GM12878 (cell line): ENCODE measurements at regions not wholly inside any gene's neighbourhood (a gene's known extent, or its start where the extent isn't known, plus 50 kb on each side); places are given as distances from the start of the nearest gene placed in this dataset.

Source experiments
- ATAC-seq: fragments of 200-7000 bp; cut with Tn5 transposase; 3 replicates; pipeline ENCODE4 v1.9.1; 2020; ENCODE audit warnings: mild to moderate bottlenecking, moderate library complexity
- BruUV-seq: library from RNA; stranded (reverse); fragments of 400-500 nt; replicated peaks from 2 replicates; lab custom pipeline; 2021; lab: Mats Ljungman, UMichigan
- CTCF ChIA-PET: fragments of 300-600 bp; sonication (Branson Sonifier 250); formaldehyde crosslinking; extraction: SDS; loops from one replicate; lab custom pipeline; 2021; ENCODE audit warnings: inconsistent platforms; lab: Yijun Ruan, JAX
- POLR2A ChIA-PET: fragments of 350-600 bp; formaldehyde crosslinking; extraction: SDS; loops from one replicate; lab custom pipeline; 2021; ENCODE audit warnings: inconsistent platforms; lab: Charles Lee
- RAD21 ChIA-PET: fragments of 300-600 bp; sonication (Branson Sonifier 250); formaldehyde crosslinking; loops from one replicate; lab custom pipeline; 2023; ENCODE audit warnings: antibody characterized with exemption; ENCODE audit not compliant: unreplicated experiment; lab: Charles Lee
- SMC1A ChIA-PET: fragments of 300-600 bp; sonication (Branson Sonifier 250); formaldehyde crosslinking; loops from one replicate; lab custom pipeline; 2023; ENCODE audit not compliant: unreplicated experiment, uncharacterized antibody; lab: Charles Lee
- DNase-seq: peaks from one replicate; pipeline ENCODE4 v3.0.0-alpha.2; 2011; ENCODE audit warnings: low read depth, low spot score
- FAIRE-seq: peaks from 3 replicates; lab custom pipeline; 2011; peaks lifted over from hg19 to GRCh38; lab: Jason Lieb, UNC
- H2AFZ ChIP-seq: 2 replicates; pipeline ENCODE4 v1.6.0; 2011; ENCODE audit warnings: low read depth, low read length, control low read depth; ENCODE audit not compliant: control insufficient read depth
- H3K27ac ChIP-seq: 2 replicates; pipeline ENCODE4 v1.5.1; 2011; ENCODE audit warnings: control low read depth; ENCODE audit not compliant: control insufficient read depth, insufficient read depth
- H3K27me3 ChIP-seq, 2 experiments: replicated peaks in 1 of 2; 2 replicates each; pipeline versions ENCODE4 v1.6.0 to v1.6.1; 2011; ENCODE audit warnings: low read length in 1 of 2; ENCODE audit not compliant: control insufficient read depth in 2 of 2, insufficient read depth in 2 of 2
- H3K36me3 ChIP-seq, 2 experiments: 2 replicates each; pipeline ENCODE4 v1.5.1; 2011; ENCODE audit warnings: low read length in 1 of 2; ENCODE audit not compliant: control insufficient read depth in 2 of 2, insufficient read depth in 2 of 2
- H3K4me1 ChIP-seq: 2 replicates; pipeline ENCODE4 v1.6.1; 2011; ENCODE audit warnings: mild to moderate bottlenecking, low read length, moderate library complexity, mixed read lengths; ENCODE audit not compliant: control insufficient read depth, insufficient read depth
- H3K4me2 ChIP-seq: 2 replicates; pipeline ENCODE4 v1.6.0; 2011; ENCODE audit warnings: control low read depth; ENCODE audit not compliant: control insufficient read depth, insufficient read depth
- H3K4me3 ChIP-seq: fragments of 200-600 bp; sonication (generic); 2 replicates; pipeline ENCODE4 v1.5.1; 2016
- H3K79me2 ChIP-seq: 2 replicates; pipeline ENCODE4 v1.6.0; 2011; ENCODE audit warnings: low read length; ENCODE audit not compliant: control insufficient read depth, insufficient read depth
- H3K9ac ChIP-seq: 2 replicates; pipeline ENCODE4 v1.8.0; 2011; ENCODE audit warnings: low read length, control low read depth, mixed read lengths; ENCODE audit not compliant: control insufficient read depth, insufficient read depth
- H3K9me3 ChIP-seq: replicated peaks from 3 replicates; pipeline ENCODE4 v1.5.1; 2011; ENCODE audit warnings: mild to moderate bottlenecking, low read length; ENCODE audit not compliant: control insufficient read depth, insufficient read depth
- H4K20me1 ChIP-seq: 2 replicates; pipeline ENCODE4 v1.6.0; 2011; ENCODE audit not compliant: control insufficient read depth, insufficient read depth
- CBX5 ChIP-seq: sonication (generic); IDR thresholded peaks from 2 replicates; pipeline ENCODE4 v1.6.1; 2016; ENCODE audit warnings: low read depth, moderate library complexity, mild to moderate bottlenecking, inconsistent platforms
- ESRRA ChIP-seq: IDR thresholded peaks from 2 replicates; pipeline ENCODE4 v1.6.1; 2012; ENCODE audit warnings: mild to moderate bottlenecking, low read length, improper control_type of control experiment
- GABPA ChIP-seq: IDR thresholded peaks from 2 replicates; pipeline ENCODE4 v1.6.1; 2014; ENCODE audit warnings: antibody characterized with exemption, low read depth, mild to moderate bottlenecking, inconsistent platforms
- JUND ChIP-seq: IDR thresholded peaks from 2 replicates; pipeline ENCODE4 v1.6.1; 2012; ENCODE audit warnings: low read depth, mild to moderate bottlenecking, low read length, improper control_type of control experiment, moderate library complexity
- NRF1 ChIP-seq: conservative IDR thresholded peaks from 2 replicates; pipeline ENCODE4 v1.6.1; 2011; ENCODE audit warnings: mild to moderate bottlenecking, low read depth, low read length, improper control_type of control experiment
- PAX8 ChIP-seq: fragments of 450-650 bp; IDR thresholded peaks from 2 replicates; pipeline ENCODE4 v1.6.1; 2017; ENCODE audit warnings: mild to moderate bottlenecking, moderate library complexity
- RBBP5 ChIP-seq: fragments of 200-600 bp; sonication (generic); conservative IDR thresholded peaks from 2 replicates; pipeline ENCODE4 v1.6.1; 2016
- RFX5 ChIP-seq: IDR thresholded peaks from 2 replicates; pipeline ENCODE4 v1.6.1; 2011; ENCODE audit warnings: low read depth, low read length, improper control_type of control experiment
- STAT1 ChIP-seq: fragments of 450-650 bp; conservative IDR thresholded peaks from 2 replicates; pipeline ENCODE4 v1.6.1; 2014; ENCODE audit warnings: antibody characterized with exemption, mild to moderate bottlenecking
- TAF1 ChIP-seq: IDR thresholded peaks from 2 replicates; pipeline ENCODE4 v1.6.1; 2011; ENCODE audit warnings: mild to moderate bottlenecking, low read depth, low read length, borderline replicate concordance
- YY1 ChIP-seq: IDR thresholded peaks from 2 replicates; pipeline ENCODE4 v1.6.1; 2011; ENCODE audit warnings: low read depth, mild to moderate bottlenecking, low read length
- WGBS: methylation state at CpG from one replicate; pipeline ENCODE4 v1.1.6; 2016; ENCODE audit warnings: low lambda C conversion rate; ENCODE audit not compliant: insufficient replicate concordance, insufficient coverage; ENCODE audit errors: missing lambda C conversion rate; 5-methylcytosine and 5-hydroxymethylcytosine counted together
- in situ Hi-C: fragments of 300-500 bp; cut with MboI; formaldehyde crosslinking; loops from 9 replicates; pipeline ENCODE4 v1.14.3; 2018; ENCODE audit warnings: mixed read lengths
- intact Hi-C: fragments of 100-400 bp; cut with micrococcal nuclease; formaldehyde crosslinking; loops from one replicate; pipeline ENCODE4 v1.14.2; 2022; ENCODE audit not compliant: unreplicated experiment
- TF ChIP-seq, protein P1 (sequence below): fragments of 450-650 bp; IDR thresholded peaks from 2 replicates; pipeline ENCODE4 v1.6.1; 2017; ENCODE audit warnings: mild to moderate bottlenecking
- TF ChIP-seq, protein P2 (sequence below): fragments of 450-650 bp; IDR thresholded peaks from 2 replicates; pipeline ENCODE4 v1.6.1; 2017; ENCODE audit warnings: antibody characterized with exemption, mild to moderate bottlenecking, moderate library complexity
- TF ChIP-seq, protein P3 (sequence below): fragments of 450-650 bp; IDR thresholded peaks from 2 replicates; pipeline ENCODE4 v1.6.1; 2018; ENCODE audit warnings: borderline replicate concordance, mild to moderate bottlenecking; ENCODE audit not compliant: partially characterized antibody
- TF ChIP-seq, protein P4 (sequence below): IDR thresholded peaks from 2 replicates; pipeline ENCODE4 v1.6.1; 2011; ENCODE audit warnings: borderline replicate concordance, low read depth, mild to moderate bottlenecking, moderate library complexity, low read length; ENCODE audit not compliant: insufficient read depth, poor library complexity, severe bottlenecking

DNA sequence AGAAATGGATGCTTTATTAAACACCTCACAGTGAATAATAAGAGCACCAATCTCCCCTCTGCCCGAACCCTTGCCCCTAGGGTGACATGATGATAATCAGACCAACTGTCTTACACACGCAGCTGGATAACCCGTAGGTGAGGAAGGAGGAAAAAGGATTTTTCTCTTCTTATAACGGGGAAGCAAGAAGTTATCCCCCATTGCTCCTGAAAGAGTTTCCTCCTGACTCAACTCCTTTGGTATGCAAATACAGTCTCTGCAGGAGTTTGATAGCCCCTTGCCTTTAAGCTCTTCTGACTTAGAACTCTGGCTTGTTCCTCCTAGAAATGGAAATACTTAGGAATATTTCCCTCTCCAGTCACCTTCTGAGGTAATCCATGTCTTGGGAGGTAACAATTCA lies 455.8 kb downstream of the TMEM135 start:
- WGBS, result 2% methylated on average over 4 of the region's 4 CpGs
- in situ Hi-C loops, result no loop called here

More for the DNA sequence above, 455.8 kb downstream of the TMEM135 start:
- CTCF ChIA-PET, result no interaction called here
- no peak overlapping the region for H3K4me2 ChIP-seq
- H3K27me3 ChIP-seq, result no peaks in the 10 kb centered on the region
- no peaks in the 10 kb centered on the region for H4K20me1 ChIP-seq
- no peaks in the 10 kb centered on the region for H3K79me2 ChIP-seq
- H3K4me3 ChIP-seq, result no peak overlapping the region
- RAD21 ChIA-PET, result no interaction called here
- POLR2A ChIA-PET, result no interaction called here
- BruUV-seq, result no TSS peak
- no peak overlapping the region for H3K27ac ChIP-seq
- no peak overlapping the region for H2AFZ ChIP-seq
- no peaks in the 10 kb centered on the region for H3K36me3 ChIP-seq
- intact Hi-C loops, result no loop called here
- no peaks in the 10 kb centered on the region for H3K9me3 ChIP-seq
- no peaks in the 10 kb centered on the region for H3K4me1 ChIP-seq
- DNase-seq (no peak), ATAC-seq (no peak), FAIRE-seq (no peak)
- H3K9ac ChIP-seq, result no peak overlapping the region
- TF ChIP-seq, protein P1, sequence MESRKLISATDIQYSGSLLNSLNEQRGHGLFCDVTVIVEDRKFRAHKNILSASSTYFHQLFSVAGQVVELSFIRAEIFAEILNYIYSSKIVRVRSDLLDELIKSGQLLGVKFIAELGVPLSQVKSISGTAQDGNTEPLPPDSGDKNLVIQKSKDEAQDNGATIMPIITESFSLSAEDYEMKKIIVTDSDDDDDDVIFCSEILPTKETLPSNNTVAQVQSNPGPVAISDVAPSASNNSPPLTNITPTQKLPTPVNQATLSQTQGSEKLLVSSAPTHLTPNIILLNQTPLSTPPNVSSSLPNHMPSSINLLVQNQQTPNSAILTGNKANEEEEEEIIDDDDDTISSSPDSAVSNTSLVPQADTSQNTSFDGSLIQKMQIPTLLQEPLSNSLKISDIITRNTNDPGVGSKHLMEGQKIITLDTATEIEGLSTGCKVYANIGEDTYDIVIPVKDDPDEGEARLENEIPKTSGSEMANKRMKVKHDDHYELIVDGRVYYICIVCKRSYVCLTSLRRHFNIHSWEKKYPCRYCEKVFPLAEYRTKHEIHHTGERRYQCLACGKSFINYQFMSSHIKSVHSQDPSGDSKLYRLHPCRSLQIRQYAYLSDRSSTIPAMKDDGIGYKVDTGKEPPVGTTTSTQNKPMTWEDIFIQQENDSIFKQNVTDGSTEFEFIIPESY, result no peak
- TF ChIP-seq, protein P2, sequence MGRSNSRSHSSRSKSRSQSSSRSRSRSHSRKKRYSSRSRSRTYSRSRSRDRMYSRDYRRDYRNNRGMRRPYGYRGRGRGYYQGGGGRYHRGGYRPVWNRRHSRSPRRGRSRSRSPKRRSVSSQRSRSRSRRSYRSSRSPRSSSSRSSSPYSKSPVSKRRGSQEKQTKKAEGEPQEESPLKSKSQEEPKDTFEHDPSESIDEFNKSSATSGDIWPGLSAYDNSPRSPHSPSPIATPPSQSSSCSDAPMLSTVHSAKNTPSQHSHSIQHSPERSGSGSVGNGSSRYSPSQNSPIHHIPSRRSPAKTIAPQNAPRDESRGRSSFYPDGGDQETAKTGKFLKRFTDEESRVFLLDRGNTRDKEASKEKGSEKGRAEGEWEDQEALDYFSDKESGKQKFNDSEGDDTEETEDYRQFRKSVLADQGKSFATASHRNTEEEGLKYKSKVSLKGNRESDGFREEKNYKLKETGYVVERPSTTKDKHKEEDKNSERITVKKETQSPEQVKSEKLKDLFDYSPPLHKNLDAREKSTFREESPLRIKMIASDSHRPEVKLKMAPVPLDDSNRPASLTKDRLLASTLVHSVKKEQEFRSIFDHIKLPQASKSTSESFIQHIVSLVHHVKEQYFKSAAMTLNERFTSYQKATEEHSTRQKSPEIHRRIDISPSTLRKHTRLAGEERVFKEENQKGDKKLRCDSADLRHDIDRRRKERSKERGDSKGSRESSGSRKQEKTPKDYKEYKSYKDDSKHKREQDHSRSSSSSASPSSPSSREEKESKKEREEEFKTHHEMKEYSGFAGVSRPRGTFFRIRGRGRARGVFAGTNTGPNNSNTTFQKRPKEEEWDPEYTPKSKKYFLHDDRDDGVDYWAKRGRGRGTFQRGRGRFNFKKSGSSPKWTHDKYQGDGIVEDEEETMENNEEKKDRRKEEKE, result no peak
- TF ChIP-seq YY1 (no peak), JUND (no peak), ESRRA (no peak), GABPA (no peak), RFX5 (no peak), PAX8 (no peak), NRF1 (no peak), STAT1 (no peak), CBX5 (no peak), TAF1 (no peak), RBBP5 (no peak)
- TF ChIP-seq, protein P3, sequence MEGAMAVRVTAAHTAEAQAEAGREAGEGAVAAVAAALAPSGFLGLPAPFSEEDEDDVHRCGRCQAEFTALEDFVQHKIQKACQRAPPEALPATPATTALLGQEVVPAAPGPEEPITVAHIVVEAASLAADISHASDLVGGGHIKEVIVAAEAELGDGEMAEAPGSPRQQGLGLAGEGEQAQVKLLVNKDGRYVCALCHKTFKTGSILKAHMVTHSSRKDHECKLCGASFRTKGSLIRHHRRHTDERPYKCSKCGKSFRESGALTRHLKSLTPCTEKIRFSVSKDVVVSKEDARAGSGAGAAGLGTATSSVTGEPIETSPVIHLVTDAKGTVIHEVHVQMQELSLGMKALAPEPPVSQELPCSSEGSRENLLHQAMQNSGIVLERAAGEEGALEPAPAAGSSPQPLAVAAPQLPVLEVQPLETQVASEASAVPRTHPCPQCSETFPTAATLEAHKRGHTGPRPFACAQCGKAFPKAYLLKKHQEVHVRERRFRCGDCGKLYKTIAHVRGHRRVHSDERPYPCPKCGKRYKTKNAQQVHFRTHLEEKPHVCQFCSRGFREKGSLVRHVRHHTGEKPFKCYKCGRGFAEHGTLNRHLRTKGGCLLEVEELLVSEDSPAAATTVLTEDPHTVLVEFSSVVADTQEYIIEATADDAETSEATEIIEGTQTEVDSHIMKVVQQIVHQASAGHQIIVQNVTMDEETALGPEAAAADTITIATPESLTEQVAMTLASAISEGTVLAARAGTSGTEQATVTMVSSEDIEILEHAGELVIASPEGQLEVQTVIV, result no peak
- TF ChIP-seq, protein P4, sequence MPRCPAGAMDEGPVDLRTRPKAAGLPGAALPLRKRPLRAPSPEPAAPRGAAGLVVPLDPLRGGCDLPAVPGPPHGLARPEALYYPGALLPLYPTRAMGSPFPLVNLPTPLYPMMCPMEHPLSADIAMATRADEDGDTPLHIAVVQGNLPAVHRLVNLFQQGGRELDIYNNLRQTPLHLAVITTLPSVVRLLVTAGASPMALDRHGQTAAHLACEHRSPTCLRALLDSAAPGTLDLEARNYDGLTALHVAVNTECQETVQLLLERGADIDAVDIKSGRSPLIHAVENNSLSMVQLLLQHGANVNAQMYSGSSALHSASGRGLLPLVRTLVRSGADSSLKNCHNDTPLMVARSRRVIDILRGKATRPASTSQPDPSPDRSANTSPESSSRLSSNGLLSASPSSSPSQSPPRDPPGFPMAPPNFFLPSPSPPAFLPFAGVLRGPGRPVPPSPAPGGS, result no peak
- SMC1A ChIA-PET, result no interaction called here
